ENCODE measurements at regions not wholly inside any gene's neighbourhood (a gene's known extent, or its start where the extent isn't known, plus 50 kb on each side); places are given as distances from the start of the nearest gene placed in this dataset.

DNA sequence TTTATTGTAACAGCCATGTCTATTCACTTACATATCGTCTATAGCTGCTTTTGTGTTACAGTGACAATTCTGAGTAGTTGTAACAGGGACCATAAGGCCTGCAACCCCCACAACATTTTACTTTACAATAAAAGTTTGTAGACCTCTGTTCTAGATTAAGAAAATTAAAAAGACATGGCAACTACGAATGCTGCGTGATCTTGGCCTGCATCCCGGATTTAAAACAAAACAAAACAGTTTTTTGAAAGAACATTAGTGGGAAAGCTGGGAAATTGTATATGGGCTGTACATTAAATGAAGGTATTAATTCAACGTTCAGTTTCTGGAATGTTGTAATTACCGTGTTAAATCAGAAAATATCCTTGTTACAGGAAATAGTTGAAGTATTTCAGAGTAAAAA is 64.1 kb downstream of the RMI2 start:
- H3K9me3 ChIP-seq: no peaks in the 10 kb centered on the region
- WGBS: 50% methylated on average over 6 of the region's 6 CpGs
- H3K4me3 ChIP-seq: no peak overlapping the region
- no peak overlapping the region for H3K27ac ChIP-seq
- no peak for TF ChIP-seq CTCF (IDR thresholded peaks at IDR 0.05)
- TF ChIP-seq POLR2AphosphoS5 (IDR thresholded peaks at IDR 0.05): no peak
- no peak for TF ChIP-seq EP300 (IDR thresholded peaks at IDR 0.05)
- no peak for TF ChIP-seq POLR2A (IDR thresholded peaks at IDR 0.05)
- H3K36me3 ChIP-seq: no peaks in the 10 kb centered on the region
- no peak for DNase-seq (ENCODE audit: low spot score in 2 of 2)
- peaks cover 4% of the 10 kb centered on the region for H3K4me1 ChIP-seq
- H3K27me3 ChIP-seq: no peaks in the 10 kb centered on the region

GRCh38 chr16:11410376-11411058 is 65.3 kb downstream of the RMI2 start:
- Histone ChIP-seq H3K4me1 (peaks cover 4% of the 10 kb centered on the region), H3K4me3 (no peak overlapping the region), H3K27ac (no peak overlapping the region), H3K36me3 (no peaks in the 10 kb centered on the region), H3K27me3 (no peaks in the 10 kb centered on the region), H3K9me3 (no peaks in the 10 kb centered on the region)
- 65% methylated on average over 12 of the region's 12 CpGs for WGBS
- TF ChIP-seq CTCF (IDR thresholded peaks at IDR 0.05) (no peak), POLR2A (IDR thresholded peaks at IDR 0.05) (no peak), EP300 (IDR thresholded peaks at IDR 0.05) (no peak), POLR2AphosphoS5 (IDR thresholded peaks at IDR 0.05) (no peak)
- no peak for DNase-seq (ENCODE audit: low spot score in 2 of 2)

GRCh38 chr16:11411059-11411550 is 65.8 kb downstream of the RMI2 start:
- no peak for DNase-seq (ENCODE audit: low spot score in 2 of 2)
- Histone ChIP-seq H3K4me1 (peaks cover 4% of the 10 kb centered on the region), H3K27ac (no peak overlapping the region), H3K36me3 (no peaks in the 10 kb centered on the region), H3K9me3 (no peaks in the 10 kb centered on the region), H3K27me3 (no peaks in the 10 kb centered on the region), H3K4me3 (no peak overlapping the region)
- WGBS: 64% methylated on average over 6 of the region's 9 CpGs
- TF ChIP-seq CTCF (IDR thresholded peaks at IDR 0.05) (no peak), POLR2A (IDR thresholded peaks at IDR 0.05) (no peak)

- H3K9me3 ChIP-seq: no peaks in the 10 kb centered on the region
- WGBS: 83% methylated on average over 7 of the region's 10 CpGs
- no peak overlapping the region for H3K4me3 ChIP-seq
- H3K4me1 ChIP-seq: peaks cover 4% of the 10 kb centered on the region
- no peaks in the 10 kb centered on the region for H3K36me3 ChIP-seq
- TF ChIP-seq POLR2A (IDR thresholded peaks at IDR 0.05): no peak
- TF ChIP-seq CTCF (IDR thresholded peaks at IDR 0.05): no peak
- no peak for TF ChIP-seq POLR2AphosphoS5 (IDR thresholded peaks at IDR 0.05)
- TF ChIP-seq EP300 (IDR thresholded peaks at IDR 0.05): no peak
- DNase-seq (ENCODE audit: low spot score in 2 of 2): no peak
- no peaks in the 10 kb centered on the region for H3K27me3 ChIP-seq
- H3K27ac ChIP-seq: no peak overlapping the region
These were observed 67.1 kb downstream of the RMI2 start for GRCh38 chr16:11412175-11412904.
